Left renal cortex interstitium (tissue), 4 donors: ENCODE measurements at regions not wholly inside any gene's neighbourhood (a gene's known extent, or its start where the extent isn't known, plus 50 kb on each side); places are given as distances from the start of the nearest gene placed in this dataset.

ENCODE experiments used
- DNase-seq, 4 donors: peaks; one replicate each; pipeline ENCODE4 v3.0.0-alpha.2; 2013; ENCODE audit warnings: low read depth in 4 of 4, low spot score in 2 of 4, missing footprints in 1 of 4

GRCh38 chr6:76703786-76704185 is 631.3 kb upstream of the IMPG1 start:
- DNase-seq = no peak

GRCh38 chr6:76703285-76703684 is 630.8 kb upstream of the IMPG1 start:
- DNase-seq = no peak

DNA sequence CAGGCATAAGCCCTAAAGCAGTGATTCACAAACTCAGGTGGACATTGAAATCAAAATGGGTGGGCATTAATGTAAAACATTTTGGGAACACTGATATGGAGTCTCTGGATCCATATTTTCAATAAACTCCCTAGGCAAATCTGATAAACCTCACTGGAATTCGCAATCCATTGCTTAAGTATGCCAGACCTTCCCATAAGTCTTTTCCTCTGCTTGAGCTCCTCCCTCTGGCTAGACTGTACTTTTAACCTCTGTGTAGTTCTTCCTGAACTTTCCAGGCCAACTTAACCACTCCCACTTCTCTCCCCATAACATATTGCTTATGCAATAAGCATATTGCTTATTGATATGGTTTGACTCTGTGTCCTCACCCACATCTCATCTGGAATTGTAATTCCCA is 629.7 kb upstream of the IMPG1 start:
- no peak for DNase-seq

GRCh38 chr6:76701610-76702009 is 629.1 kb upstream of the IMPG1 start:
- no peak for DNase-seq

DNA sequence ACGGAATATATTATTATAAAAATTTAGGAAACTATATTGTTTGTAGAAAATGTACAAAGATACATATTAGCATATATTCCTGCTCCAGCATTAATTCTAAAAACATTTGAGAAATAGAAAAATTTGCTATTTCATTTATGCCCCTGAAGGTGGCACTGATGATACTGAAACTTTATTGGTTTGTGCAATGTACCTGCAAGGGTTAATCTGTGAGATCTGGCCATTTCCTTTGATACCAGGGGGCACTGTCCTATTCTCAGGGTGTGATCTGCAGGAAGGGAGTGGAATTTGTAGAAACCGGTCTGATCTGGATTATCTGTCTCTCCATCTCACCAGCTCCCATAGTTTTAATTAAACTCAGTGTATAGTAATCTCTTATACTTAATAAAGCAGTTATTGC is 625.1 kb upstream of the IMPG1 start:
- DNase-seq = no peak

DNA sequence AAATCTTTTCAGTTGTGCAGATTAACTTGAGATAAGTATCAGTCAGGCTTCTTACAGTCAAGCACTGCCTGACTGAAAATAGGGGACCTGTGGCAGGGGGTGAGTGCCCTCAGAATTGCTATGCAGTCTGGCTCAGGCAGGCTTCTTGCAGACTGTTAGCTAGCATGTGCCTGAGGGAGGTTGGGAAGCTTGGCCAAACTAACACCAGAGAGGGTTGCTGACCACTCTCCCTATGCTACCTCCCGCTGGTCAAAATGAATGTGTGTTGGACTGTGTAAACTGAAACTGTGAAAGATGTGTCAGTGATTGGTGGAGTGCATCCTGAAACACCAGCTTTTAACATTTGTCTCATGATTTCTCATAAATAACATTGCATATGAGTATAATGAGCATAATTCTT is 622.3 kb upstream of the IMPG1 start:
- DNase-seq = no peak

DNA sequence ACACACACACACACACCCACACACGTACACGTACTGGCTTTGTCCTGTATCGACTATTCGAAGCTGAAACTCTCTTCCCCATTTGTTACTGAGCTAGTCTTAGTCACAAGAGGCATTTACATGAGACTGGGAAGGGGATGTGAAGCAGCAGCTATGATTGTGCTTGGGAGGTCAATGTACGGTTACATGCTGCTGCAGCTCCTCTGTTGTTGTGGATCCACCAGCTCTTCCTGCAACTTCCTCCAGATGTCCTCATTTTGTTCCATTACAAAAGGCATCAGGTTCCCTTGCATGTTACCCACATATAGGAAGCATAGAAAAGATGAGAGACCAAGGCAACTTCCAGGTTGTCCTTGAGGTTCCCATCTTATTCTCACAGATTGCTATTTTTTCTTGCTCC is 612.4 kb upstream of the IMPG1 start:
- no peak for DNase-seq

GRCh38 chr6:76683985-76684384 is 611.5 kb upstream of the IMPG1 start:
- no peak for DNase-seq

DNA sequence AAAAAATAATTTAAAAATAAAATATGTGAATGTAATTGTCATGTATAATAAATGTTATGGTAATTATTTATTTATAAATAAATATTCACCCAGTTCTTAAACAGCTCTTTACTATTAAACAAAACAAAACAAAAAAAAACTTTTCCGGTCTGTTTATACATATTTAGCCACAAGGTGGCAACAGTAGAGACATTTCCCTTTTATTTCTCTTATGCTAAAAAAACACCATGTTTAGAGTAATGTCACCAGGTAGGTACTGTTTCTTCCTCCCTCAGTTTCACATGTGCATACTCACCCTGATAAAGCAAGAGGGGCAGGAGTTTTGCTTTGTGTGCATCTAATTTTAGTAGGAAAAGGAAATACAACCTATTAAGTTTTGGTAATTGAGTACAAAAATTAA is 610.4 kb upstream of the IMPG1 start:
- DNase-seq = no peak

- no peak for DNase-seq
Measured at GRCh38 chr6:76681781-76682180, 609.3 kb upstream of the IMPG1 start.

DNA sequence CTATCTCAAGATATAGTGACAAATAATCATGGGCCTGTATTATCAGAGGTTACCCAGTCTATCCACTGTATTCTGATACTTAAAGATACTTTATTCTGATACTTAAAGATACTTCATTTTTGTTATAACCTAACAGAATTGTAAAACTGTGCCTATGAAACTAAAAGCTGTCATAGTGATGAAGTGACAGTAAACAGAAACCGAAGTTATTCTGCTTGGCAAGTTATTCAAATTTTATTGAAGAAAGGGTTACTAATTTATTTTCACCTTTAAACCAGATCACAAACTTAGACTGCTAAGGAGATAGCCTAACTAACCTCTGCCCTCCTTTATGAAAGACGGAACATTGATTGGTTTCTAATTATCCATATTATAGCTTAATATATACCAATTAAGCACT is 604.6 kb upstream of the IMPG1 start:
- DNase-seq = no peak

GRCh38 chr6:76671751-76672150 is 599.3 kb upstream of the IMPG1 start:
- DNase-seq = no peak

DNA sequence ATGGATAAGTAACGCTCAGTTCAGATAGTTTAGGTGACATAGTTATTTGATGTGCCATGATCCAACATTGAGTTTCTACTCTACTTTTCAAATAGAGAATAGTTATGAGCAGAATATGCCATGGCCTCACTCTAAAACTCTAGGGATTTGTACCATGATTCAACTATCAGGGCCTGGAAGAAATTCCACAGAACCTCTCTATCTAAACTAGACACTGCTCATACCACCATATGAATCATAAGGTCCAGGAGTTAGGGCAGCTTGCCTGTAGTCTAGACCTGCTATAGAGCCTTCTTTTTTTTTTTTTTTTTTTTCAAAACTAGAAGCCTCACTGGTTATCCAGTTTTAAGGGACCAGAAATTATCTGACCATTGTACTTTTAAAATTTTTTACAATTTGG is 571.8 kb upstream of the IMPG1 start:
- DNase-seq = no peak

- no peak for DNase-seq
Measured at GRCh38 chr6:76639941-76640340, 567.5 kb upstream of the IMPG1 start.

DNA sequence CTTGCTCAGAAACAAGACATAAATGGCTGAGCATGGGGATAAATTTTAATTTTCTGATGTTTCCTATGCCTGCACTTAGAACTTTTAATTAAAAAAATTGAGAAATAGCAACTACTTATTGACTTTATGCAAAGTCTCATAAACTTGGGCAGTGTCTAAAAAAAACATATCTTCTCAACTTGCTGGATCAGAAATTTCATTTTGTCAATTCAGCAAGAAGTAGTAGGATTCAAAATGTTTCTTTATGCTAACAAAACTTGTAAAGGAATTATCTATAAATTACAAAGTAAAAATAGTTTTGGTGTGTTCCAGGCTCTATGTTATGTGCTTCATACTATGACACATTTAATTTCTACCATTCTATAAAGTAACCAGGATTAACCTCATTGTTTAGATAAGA is 562.2 kb upstream of the IMPG1 start:
- no peak for DNase-seq

- no peak for DNase-seq
Measured at GRCh38 chr6:76633259-76633658, 560.8 kb upstream of the IMPG1 start.

DNA sequence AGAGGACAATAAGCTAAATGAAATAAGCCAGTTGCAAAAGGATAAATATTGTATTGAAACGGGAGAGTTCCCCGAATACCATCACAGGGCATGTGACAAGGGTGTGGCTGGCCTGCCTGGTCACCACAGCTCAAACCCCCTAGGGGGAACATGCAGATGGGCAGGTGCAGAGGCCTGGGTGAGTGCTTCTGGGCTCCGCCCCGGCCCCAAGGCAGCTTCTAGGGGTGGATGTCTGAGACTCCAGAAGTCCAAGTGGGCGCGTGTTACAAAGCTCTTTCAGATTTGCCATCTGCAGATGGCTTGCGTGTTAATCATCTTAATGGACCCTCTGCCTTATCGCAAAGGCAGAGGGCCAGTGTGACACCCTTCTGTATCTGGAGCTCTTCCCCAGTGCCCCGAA is 559.2 kb upstream of the IMPG1 start:
- DNase-seq = no peak

DNA sequence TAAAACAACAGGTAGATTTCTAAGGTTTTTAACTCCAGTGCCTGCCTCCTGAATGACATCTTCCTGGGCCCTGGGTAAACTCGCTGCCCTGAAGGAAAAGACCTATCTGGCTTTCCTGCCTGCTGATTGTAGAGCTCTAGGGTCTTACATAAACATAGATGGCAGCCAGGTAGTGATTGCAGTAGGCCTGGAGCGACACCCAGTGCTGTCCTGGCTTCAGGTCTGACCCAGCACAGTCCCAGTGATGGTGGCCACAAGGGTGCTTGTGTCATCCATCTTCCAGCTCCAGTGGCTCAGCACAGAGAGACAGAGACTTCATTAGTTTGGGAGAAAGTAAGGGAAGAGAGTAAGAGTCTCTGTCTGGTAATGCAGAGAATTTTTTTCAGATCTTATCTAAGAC is 542.9 kb upstream of the IMPG1 start:
- no peak for DNase-seq

DNA sequence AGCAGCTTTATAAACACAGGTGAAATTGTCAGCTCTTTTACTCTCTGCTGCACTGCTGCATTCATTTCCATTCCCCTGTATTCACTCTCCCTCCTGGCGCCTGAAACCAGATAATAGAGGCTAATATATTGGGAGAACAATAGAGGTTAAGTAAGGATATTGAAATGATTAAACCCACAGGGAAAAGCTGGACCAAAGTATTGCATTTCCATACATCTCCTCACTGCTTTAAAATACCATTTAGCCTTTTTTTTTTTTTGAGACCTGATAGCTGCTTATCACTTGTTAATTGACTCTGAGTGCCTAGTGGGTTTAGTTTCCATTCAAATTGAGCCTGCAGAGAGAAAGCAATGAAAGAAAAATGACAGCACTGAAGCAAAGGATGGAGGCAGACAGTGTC is 540.5 kb upstream of the IMPG1 start:
- DNase-seq = no peak

DNA sequence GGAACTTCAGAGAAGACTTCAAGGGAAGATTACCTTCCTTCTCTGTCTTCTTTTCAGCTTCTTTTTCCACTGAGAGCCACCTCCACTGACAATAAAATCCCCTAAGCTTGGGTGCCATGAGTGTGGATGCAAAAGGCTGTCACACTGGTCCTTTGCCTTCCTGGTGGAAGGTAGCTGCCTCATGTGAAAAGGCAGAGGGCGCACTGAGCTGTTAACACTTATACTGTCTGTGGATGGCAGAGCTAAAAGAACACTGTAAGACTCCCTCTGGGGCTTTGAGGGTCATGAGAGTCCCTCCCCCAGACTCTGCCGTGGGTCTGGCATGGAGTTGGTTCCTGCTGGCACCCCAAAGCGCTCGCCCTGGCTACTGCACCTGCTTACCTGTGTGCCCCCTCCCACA is 536.7 kb upstream of the IMPG1 start:
- DNase-seq = no peak

- no peak for DNase-seq
Measured at GRCh38 chr6:76594109-76594508, 521.6 kb upstream of the IMPG1 start.

DNA sequence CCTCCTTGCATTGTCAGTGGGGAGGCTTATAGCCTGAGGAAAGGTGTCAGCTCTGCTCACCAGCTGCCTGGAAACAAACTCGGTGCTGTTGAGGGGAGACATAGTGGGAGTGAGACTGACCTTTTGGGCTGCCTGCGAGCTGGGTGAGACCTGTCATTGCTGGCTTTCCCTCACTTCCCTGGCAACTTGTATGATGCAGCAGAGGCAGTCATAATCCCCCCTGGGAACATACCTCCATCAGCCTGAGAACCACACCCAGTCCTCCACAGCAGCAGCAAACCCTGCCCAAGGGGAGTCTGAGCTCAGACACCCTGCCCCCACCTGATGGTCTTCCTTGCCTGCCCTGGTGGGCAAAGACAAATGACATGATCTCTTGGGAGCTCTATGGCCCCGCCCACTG is 521.2 kb upstream of the IMPG1 start:
- DNase-seq = no peak

DNA sequence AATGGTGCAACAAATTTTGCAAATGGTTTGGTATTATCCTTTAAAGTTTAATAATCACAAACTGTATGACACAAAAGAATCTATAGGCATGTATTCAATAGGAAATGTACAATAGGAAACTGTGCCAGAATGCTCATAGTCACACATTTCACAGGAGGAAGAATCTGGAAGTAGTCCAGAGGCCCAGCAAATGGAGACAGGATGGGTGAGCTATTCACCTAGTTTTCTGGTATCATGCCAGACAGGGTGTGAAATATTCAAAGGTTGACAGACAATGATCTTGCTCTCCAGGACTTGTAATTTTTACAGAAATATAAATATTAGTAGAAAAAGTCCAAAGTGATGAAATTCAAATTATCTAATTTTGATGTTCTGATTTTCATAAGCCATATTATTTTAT is 520.1 kb upstream of the IMPG1 start:
- DNase-seq = no peak

DNA sequence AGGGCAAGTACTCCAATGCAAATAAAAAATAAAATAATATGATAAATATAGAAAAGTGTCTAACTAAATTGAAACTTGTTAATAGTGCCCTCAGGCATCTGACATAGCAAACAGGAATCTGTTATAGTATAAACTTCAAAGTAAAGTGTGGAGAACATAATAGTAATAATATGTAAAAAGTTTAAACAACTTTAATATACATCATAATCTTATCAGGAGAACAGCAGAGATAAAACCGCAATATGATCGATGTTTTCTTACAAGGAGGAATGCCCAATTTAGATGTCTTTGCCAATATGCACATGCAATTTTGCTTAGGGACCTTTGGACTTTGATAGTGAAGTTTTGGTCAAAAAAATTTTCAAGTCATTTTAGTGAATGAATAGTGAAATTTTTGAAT is 514.8 kb upstream of the IMPG1 start:
- DNase-seq = no peak
